Prostate gland (tissue), 2 donors: ENCODE measurements at regions not wholly inside any gene's neighbourhood (a gene's known extent, or its start where the extent isn't known, plus 50 kb on each side); places are given as distances from the start of the nearest gene placed in this dataset.

ENCODE experiments used
- DNase-seq: peaks from one replicate; pipeline ENCODE4 v3.0.0-alpha.2; 2019; ENCODE audit warnings: low spot score
- H3K27ac ChIP-seq, 2 donors: fragments of 200-600 bp; sonication (generic); 2 replicates each; pipeline ENCODE4 v1.5.1; 2017 to 2019
- H3K27me3 ChIP-seq: fragments of 200-600 bp; sonication (generic); replicated peaks from 2 replicates; pipeline ENCODE4 v1.5.1; 2019; ENCODE audit not compliant: insufficient read depth
- H3K36me3 ChIP-seq, 2 donors: fragments of 200-600 bp; sonication (generic); 1 replicate in 1 of 2; 2 replicates in 1 of 2; pipeline versions ENCODE4 v1.5.1 to v1.8.1; 2017 to 2019
- H3K4me1 ChIP-seq: fragments of 200-600 bp; sonication (generic); replicated peaks from 2 replicates; pipeline ENCODE4 v1.5.1; 2019
- H3K4me3 ChIP-seq, 2 donors: fragments of 200-600 bp; sonication (generic); 2 replicates each; pipeline ENCODE4 v1.5.1; 2017 to 2019
- H3K9me3 ChIP-seq: fragments of 200-600 bp; sonication (generic); 2 replicates; pipeline ENCODE4 v1.5.1; 2017
- POLR2A ChIP-seq: fragments of 450-650 bp; IDR thresholded peaks from one replicate; pipeline ENCODE4 v1.6.1; 2016; ENCODE audit warnings: antibody characterized with exemption, mild to moderate bottlenecking
- POLR2AphosphoS5 ChIP-seq: sonication (generic); formaldehyde crosslinking; IDR thresholded peaks from one replicate; pipeline ENCODE4 v1.6.1; 2017; ENCODE audit warnings: antibody characterized with exemption
- WGBS: methylation state at CpG from one replicate; pipeline ENCODE4 v1.1.5; 2018; 5-methylcytosine and 5-hydroxymethylcytosine counted together
- intact Hi-C: fragments of 100-400 bp; cut with DNase I; formaldehyde crosslinking; loops from one replicate; pipeline ENCODE4 v1.14.2; 2022
- TF ChIP-seq, protein P1 (sequence below), 4 experiments: fragments of 200-600 bp in 2 of 4; fragments of 450-650 bp in 2 of 4; sonication (generic) in 2 of 4; IDR thresholded peaks; 1 replicate in 3 of 4; 2 replicates in 1 of 4; pipeline ENCODE4 v1.5.1; 2016 to 2019; ENCODE audit warnings: antibody characterized with exemption in 4 of 4, mild to moderate bottlenecking in 2 of 4, moderate library complexity in 2 of 4

DNA sequence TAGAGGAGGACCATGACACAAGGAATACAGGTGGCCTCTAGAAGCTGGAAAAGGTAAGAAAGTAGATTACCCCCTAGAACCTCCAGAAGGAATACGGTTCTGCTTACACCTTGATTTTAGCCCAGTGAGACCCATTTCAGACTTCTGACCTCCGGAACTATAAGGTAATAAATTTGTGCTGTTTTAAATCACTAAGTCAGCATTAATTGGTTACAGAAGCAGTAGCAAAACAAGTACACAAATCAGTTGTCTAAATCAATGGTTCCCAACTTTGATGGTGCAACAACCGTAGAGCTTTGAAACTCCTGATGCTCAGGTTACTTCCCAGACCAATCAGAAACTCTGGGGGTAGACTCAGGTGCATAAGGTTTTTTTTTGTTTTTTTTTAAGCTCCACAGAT lies 113.6 kb downstream of the RTL9 start:
- no peak for TF ChIP-seq POLR2A
- TF ChIP-seq, protein P1, sequence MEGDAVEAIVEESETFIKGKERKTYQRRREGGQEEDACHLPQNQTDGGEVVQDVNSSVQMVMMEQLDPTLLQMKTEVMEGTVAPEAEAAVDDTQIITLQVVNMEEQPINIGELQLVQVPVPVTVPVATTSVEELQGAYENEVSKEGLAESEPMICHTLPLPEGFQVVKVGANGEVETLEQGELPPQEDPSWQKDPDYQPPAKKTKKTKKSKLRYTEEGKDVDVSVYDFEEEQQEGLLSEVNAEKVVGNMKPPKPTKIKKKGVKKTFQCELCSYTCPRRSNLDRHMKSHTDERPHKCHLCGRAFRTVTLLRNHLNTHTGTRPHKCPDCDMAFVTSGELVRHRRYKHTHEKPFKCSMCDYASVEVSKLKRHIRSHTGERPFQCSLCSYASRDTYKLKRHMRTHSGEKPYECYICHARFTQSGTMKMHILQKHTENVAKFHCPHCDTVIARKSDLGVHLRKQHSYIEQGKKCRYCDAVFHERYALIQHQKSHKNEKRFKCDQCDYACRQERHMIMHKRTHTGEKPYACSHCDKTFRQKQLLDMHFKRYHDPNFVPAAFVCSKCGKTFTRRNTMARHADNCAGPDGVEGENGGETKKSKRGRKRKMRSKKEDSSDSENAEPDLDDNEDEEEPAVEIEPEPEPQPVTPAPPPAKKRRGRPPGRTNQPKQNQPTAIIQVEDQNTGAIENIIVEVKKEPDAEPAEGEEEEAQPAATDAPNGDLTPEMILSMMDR (IDR thresholded peaks at IDR 0.05), result no peak
- TF ChIP-seq POLR2AphosphoS5, result no peak
- Histone ChIP-seq H3K36me3 (no peaks in the 10 kb centered on the region), H3K27me3 (no peaks in the 10 kb centered on the region), H3K4me1 (no peaks in the 10 kb centered on the region), H3K4me3 (no peak overlapping the region), H3K27ac (no peak overlapping the region), H3K9me3 (no peaks in the 10 kb centered on the region)
- 93% methylated on average over 3 of the region's 3 CpGs for WGBS
- DNase-seq, result no peak
- intact Hi-C loops, result no loop called here

DNA sequence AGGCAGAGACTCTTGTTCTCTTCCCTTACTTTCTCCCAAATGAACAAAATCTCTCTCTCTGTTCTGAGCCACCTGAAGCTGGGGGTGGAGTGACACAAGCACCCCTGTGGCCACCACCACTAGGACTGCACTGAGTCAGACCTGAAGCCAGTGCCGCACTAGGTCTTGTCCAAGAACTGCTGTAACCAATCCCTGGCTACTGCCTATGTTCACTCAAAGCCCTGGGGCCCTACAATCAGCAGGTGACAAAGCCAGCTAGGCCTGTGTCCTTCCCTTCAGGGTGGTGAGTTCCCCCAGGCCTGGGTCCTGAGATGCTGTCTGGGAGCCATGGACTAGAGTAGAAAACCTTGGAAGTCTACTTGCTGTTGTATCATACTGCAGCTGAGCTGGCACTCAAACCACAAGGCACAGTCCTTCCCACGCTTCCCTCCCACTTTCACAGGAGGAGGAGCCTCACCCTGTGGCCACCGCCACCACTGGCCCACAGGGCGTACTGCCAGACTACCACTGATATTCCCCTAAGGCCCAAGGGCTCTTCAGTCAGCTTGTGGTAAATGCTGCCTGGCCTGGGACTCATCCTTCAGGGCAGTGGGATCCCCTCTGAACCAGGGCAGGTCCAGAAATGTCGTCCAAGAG lies 119.1 kb downstream of the RTL9 start:
- Histone ChIP-seq H3K9me3 (no peaks in the 10 kb centered on the region), H3K4me3 (no peak overlapping the region), H3K27me3 (no peaks in the 10 kb centered on the region), H3K36me3 (no peaks in the 10 kb centered on the region), H3K27ac (no peak overlapping the region), H3K4me1 (no peaks in the 10 kb centered on the region)
- intact Hi-C loops, result no loop called here
- 100% methylated on average over 2 of the region's 5 CpGs for WGBS
- DNase-seq, result no peak
- TF ChIP-seq, protein P1 (IDR thresholded peaks at IDR 0.05), result no peak
- no peak for TF ChIP-seq POLR2AphosphoS5
- no peak for TF ChIP-seq POLR2A

DNA sequence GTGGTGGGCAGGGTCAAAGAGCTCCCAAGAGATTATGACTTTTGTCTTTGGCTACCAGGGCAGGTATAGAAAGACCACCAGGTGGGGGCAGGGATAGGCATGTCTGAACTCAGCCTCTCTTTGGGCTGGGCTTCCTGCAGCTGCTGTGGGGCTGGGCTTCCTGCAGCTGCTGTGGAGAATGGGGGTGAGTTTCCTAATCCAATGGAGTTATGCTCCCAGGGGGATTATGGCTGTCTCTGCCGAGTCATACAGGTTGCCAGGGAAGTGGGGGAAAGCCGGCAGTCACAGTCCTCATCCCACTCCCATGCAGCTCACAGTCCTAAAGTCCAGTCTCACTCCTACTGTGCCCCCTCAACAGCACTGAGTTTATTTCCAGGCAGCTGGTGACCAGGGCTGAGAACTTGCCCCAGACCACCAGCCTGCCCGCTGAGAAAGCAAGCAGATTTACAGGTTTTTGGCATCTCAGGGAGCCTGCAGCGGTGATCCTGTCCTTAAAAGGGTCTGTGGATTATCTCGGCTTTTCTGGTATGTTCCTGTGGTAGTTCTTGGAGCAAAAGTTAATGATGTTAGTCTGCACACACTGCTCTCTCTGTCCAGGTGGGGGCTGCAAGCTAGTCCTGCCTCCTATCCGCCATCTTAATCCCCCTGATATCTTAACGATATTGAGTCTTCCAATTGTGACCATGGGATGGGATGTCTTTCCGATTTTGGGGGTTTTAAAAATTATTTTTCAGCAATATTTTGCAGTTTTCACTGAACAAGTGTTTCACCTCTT lies 133.4 kb downstream of the RTL9 start:
- H3K36me3 ChIP-seq, result no peaks in the 10 kb centered on the region
- H3K4me1 ChIP-seq, result no peaks in the 10 kb centered on the region
- TF ChIP-seq POLR2AphosphoS5, result no peak
- H3K9me3 ChIP-seq, result no peaks in the 10 kb centered on the region
- no peaks in the 10 kb centered on the region for H3K27me3 ChIP-seq
- H3K4me3 ChIP-seq, result no peak overlapping the region
- no peak overlapping the region for H3K27ac ChIP-seq
- intact Hi-C loops, result no loop called here
- DNase-seq, result no peak
- WGBS, result 79% methylated on average over 7 of the region's 8 CpGs

DNA sequence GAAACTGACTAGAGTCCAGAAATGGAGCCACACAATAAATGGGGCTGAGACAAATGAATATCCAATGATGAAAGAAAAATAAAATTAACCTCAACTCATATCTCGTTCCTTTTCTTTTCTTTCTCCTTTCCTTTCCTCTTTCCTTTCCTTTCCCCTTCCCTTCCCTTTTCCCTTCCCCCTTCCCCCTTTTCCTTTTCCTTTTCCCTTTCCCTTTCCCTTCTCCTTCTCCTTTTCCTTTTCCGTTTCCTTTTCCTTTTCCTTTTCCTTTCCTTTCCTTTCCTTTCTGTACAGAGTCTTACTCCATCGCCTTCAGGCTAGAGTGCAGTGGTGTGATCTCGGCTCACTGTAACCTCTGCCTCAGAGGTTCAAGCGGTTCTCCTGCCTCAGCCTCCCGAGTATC lies 146.3 kb downstream of the RTL9 start:
- TF ChIP-seq POLR2A (no peak), POLR2AphosphoS5 (no peak)
- TF ChIP-seq, protein P1 (IDR thresholded peaks at IDR 0.05), result no peak
- H3K4me3 ChIP-seq, result no peak overlapping the region
- DNase-seq, result no peak
- no peaks in the 10 kb centered on the region for H3K36me3 ChIP-seq
- H3K27me3 ChIP-seq, result no peaks in the 10 kb centered on the region
- H3K9me3 ChIP-seq, result no peaks in the 10 kb centered on the region
- H3K27ac ChIP-seq, result no peak overlapping the region
- WGBS, result 100% methylated on average over 6 of the region's 6 CpGs
- H3K4me1 ChIP-seq, result no peaks in the 10 kb centered on the region
- intact Hi-C loops, result no loop called here

DNA sequence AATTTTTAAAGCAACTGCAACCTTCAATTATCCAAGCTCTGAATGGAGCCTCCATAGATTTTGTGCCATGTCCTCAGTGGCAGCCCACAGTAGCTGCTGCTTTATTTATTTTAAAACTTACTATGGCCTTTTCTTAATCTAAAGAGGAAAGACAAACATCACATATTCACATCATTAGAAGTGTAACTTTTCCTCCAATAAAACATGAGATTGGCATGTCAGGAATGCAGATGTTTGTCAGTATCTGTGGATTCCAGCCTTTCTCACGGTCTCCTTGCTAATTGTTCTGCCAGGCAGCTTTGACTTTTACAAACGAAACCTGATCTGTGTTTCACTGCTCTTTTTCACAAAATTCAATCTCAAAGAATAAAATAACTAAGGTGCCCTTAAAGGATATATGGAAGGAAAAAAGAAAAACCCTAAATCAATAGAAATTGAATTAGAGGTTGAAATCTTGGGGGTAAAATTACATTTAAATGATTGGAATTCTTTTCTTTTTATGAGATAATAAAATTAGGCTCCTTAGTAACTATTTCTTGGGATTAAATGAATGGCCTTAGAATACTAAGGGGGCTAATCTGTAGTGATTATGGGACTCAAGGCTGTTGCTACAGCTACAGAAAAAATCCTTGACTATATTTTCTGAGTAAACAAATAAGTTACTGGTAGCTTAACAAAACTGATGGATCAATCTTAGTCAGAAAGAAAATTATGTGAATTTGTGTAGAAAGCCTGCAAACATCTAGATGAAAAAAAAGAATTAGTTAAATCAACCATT lies 151.3 kb downstream of the RTL9 start:
- Histone ChIP-seq H3K36me3 (no peaks in the 10 kb centered on the region), H3K27ac (no peak overlapping the region), H3K9me3 (no peaks in the 10 kb centered on the region), H3K4me3 (no peak overlapping the region), H3K4me1 (no peaks in the 10 kb centered on the region), H3K27me3 (no peaks in the 10 kb centered on the region)
- intact Hi-C loops, result no loop called here
- TF ChIP-seq, protein P1 (IDR thresholded peaks at IDR 0.05), result no peak
- TF ChIP-seq POLR2A (no peak), POLR2AphosphoS5 (no peak)
- 18% methylated on average over 2 of the region's 2 CpGs for WGBS
- no peak for DNase-seq
